ENCODE measurements at regions not wholly inside any gene's neighbourhood (a gene's known extent, or its start where the extent isn't known, plus 50 kb on each side); places are given as distances from the start of the nearest gene placed in this dataset.

DNA sequence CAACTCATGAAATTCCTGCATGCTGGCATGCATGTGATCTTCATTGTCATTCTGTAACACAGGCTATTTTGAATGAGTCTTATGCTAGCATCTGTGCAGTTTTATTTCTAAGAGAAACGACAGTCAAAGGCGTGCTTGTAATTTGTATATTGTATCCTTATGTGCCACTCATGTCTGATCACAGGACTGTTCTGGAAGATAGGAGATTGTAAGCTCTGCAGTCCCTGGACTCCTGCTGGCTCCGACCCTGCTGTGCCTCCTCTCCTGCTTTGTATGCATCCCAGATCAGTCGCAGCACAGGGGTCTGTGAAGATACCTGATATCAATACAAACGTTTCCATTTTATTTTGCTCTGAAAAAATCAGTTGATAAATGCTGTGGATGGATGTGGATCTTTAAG, 653.1 kb downstream of the LIG4 start:
- DNase-seq (ENCODE audit: low read depth), result no peak
- H3K4me3 ChIP-seq (ENCODE audit: low read length), result no peak overlapping the region
- TF ChIP-seq, protein P1, sequence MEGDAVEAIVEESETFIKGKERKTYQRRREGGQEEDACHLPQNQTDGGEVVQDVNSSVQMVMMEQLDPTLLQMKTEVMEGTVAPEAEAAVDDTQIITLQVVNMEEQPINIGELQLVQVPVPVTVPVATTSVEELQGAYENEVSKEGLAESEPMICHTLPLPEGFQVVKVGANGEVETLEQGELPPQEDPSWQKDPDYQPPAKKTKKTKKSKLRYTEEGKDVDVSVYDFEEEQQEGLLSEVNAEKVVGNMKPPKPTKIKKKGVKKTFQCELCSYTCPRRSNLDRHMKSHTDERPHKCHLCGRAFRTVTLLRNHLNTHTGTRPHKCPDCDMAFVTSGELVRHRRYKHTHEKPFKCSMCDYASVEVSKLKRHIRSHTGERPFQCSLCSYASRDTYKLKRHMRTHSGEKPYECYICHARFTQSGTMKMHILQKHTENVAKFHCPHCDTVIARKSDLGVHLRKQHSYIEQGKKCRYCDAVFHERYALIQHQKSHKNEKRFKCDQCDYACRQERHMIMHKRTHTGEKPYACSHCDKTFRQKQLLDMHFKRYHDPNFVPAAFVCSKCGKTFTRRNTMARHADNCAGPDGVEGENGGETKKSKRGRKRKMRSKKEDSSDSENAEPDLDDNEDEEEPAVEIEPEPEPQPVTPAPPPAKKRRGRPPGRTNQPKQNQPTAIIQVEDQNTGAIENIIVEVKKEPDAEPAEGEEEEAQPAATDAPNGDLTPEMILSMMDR (IDR thresholded peaks at IDR 0.05; ENCODE audit: insufficient read depth, low read depth, low read length, missing control alignments), result no peak

DNA sequence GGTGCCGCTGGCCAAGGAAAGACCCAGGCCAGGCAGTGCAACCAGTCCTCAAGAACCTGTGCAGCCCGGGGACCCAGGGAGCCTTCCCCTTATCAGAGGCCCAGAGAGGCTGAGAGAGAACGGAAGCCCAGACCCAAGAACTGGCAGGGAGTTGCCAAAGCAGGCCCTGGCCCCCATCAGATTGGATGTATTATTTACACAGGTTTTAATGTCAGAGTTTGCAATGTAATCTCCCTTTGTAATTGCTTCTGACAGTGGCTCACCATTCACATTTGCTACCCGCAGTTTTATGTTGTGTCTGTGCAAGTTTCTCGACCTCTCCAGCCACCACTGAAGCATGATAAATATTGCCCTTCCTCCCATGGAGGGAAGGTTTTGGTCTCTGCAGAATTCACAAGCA, 660.9 kb downstream of the LIG4 start:
- no peak overlapping the region for H3K4me3 ChIP-seq (ENCODE audit: low read length)
- TF ChIP-seq, protein P1 (IDR thresholded peaks at IDR 0.05; ENCODE audit: insufficient read depth, low read depth, low read length, missing control alignments), result no peak
- no peak for DNase-seq (ENCODE audit: low read depth)

DNA sequence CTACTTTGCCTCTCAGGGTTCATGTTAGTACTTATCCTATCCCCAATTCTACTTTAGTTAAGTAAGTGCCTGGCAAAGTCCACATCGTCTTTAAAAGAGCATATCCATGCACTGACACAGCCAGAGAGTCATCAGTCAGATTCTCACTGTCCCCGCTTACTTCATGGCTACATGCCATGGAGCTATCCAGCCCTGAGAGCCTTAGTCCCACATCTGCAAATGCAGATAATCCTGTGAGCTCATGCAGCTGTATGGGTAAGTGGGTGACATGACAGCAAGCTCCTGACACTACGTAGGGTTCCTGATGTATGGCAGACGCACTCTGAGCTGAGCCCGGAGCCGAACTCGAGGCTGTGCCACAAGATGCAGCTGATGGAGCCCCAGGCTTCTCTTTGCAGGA, 661.5 kb downstream of the LIG4 start:
- DNase-seq (ENCODE audit: low read depth), result no peak
- TF ChIP-seq, protein P1 (IDR thresholded peaks at IDR 0.05; ENCODE audit: insufficient read depth, low read depth, low read length, missing control alignments), result no peak
- no peak overlapping the region for H3K4me3 ChIP-seq (ENCODE audit: low read length)

DNA sequence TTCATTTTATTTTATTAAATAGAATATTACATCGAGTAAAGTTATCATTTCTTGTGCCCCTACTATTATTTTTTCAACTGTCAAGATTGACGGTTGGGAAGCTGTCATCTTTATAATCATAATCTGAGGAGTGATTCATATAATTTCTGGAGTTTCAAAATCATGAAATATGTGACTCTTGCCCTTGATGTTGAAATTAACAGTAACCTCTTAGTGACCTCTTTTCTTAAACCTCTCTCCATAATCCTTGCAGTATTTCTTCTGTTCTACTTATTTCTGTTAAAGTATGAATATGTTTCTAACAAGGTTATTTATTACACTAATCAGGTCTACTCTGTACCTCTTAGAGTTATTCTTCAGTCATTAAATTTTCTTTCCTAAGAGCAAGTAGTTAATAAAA, 663.8 kb downstream of the LIG4 start:
- no peak for DNase-seq (ENCODE audit: low read depth)
- no peak overlapping the region for H3K4me3 ChIP-seq (ENCODE audit: low read length)
- TF ChIP-seq, protein P1 (IDR thresholded peaks at IDR 0.05; ENCODE audit: insufficient read depth, low read depth, low read length, missing control alignments), result no peak

DNA sequence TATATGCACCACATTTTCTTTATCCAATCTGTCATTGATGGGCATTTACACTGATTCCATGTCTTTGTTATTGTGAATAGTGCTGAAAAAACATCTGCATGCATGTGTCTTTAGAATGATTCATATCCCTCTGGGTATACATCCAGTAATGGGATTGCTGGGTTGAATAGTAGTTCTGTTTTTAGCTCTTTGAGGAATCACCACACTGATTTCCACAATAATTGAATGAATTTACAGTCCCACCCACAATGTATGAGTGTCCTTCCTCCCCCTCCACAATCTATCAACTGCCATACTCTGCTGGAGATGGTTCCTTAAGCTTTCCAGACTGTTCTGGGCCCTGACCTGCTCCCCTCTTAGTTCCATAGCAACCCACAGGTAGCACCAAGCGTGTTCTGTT, 667.0 kb downstream of the LIG4 start:
- TF ChIP-seq, protein P1 (IDR thresholded peaks at IDR 0.05; ENCODE audit: insufficient read depth, low read depth, low read length, missing control alignments), result no peak
- no peak for DNase-seq (ENCODE audit: low read depth)
- H3K4me3 ChIP-seq (ENCODE audit: low read length), result no peak overlapping the region

DNA sequence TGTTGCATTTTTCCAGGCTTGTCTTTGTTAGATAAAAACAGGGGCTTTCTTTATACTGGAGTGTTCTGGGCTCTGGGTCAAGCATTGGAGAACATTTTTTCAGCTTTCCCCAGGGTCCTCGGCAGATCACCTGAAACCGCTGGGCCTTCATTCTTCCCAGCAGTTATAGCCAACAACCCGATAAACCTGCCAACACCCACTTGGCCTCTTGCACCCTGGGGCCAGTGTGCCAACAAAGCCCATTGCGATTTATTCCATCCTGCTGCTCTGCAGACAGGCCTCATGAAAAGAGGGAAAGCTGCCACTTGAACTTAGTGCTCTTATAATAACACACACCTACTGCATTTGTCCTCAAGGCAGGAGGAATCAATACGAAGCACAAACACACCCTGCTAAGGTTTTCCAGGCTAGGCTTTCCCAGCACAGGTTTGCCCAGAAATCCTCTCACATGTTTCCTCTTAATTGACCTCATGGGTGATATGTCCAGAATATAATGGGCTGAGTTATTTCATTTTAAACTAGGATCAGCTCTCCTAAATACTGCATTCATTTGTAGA, 669.3 kb downstream of the LIG4 start:
- H3K4me3 ChIP-seq (ENCODE audit: low read length), result no peak overlapping the region
- TF ChIP-seq, protein P1 (IDR thresholded peaks at IDR 0.05; ENCODE audit: insufficient read depth, low read depth, low read length, missing control alignments), result no peak
- no peak for DNase-seq (ENCODE audit: low read depth)

DNA sequence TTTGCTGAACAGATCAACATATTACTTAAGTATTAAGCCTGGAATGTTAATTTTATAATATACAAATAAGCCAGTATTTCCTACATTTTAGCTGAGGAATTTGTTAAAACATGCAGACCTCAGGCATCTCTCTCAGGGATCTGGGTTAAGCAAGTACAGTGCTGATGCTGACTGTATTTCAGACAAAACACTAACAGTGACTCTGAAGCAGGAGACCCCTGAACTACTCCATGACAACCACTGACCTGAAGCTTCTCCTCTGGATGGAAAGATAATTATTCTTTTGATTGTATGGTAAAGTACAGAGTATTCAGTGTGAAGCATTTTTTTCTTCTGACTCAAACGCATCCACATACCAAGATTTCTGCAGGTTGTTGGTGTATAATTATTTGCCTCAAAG, 680.8 kb downstream of the LIG4 start:
- TF ChIP-seq, protein P1 (IDR thresholded peaks at IDR 0.05; ENCODE audit: insufficient read depth, low read depth, low read length, missing control alignments), result no peak
- no peak overlapping the region for H3K4me3 ChIP-seq (ENCODE audit: low read length)
- no peak for DNase-seq (ENCODE audit: low read depth)
